ENCODE measurements at regions not wholly inside any gene's neighbourhood (a gene's known extent, or its start where the extent isn't known, plus 50 kb on each side); places are given as distances from the start of the nearest gene placed in this dataset.

DNA sequence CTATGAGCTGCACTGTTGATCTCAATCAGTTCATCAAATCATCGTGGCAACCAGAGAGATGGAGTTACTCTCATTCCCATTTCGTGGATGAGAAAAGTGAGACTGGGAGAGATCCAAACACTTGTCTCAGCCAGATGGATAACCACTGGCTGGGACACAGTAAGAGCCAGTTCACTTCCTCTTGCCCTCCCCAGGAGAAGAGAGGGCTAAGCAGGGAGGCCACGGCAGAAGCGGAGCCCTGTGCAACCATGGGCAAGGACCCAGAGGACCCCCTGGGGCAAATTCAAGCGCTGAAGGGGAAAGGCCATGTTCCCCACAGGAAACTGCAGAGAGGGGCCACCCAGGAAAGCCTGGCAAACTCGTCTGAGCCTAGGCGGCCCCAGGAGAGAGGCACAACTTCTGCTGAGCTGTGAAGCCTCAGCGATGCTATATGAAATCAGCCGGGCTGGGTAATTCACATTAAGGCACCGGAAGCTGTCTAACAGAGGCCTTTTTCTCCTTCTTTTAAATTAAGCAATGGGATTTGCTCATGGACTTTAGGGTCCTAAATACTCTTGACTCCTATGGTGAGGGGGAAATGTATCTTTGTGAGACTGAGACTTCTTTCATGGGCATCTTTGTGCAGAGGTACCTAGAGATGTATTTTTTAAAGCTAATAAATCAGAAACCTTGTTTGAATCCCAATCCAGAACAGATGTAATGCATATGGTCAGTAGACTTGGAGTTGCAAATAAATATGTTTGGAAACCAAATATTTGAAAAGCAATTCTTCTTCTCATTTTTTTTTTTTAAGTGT is 137.1 kb upstream of the SMIM23 start:
- TF ChIP-seq, protein P1, sequence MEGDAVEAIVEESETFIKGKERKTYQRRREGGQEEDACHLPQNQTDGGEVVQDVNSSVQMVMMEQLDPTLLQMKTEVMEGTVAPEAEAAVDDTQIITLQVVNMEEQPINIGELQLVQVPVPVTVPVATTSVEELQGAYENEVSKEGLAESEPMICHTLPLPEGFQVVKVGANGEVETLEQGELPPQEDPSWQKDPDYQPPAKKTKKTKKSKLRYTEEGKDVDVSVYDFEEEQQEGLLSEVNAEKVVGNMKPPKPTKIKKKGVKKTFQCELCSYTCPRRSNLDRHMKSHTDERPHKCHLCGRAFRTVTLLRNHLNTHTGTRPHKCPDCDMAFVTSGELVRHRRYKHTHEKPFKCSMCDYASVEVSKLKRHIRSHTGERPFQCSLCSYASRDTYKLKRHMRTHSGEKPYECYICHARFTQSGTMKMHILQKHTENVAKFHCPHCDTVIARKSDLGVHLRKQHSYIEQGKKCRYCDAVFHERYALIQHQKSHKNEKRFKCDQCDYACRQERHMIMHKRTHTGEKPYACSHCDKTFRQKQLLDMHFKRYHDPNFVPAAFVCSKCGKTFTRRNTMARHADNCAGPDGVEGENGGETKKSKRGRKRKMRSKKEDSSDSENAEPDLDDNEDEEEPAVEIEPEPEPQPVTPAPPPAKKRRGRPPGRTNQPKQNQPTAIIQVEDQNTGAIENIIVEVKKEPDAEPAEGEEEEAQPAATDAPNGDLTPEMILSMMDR (IDR thresholded peaks at IDR 0.05), result no peak
- no peak for TF ChIP-seq POLR2A (IDR thresholded peaks at IDR 0.05)

All from right lobe of liver (tissue), 4 donors.